ENCODE measurements at regions not wholly inside any gene's neighbourhood (a gene's known extent, or its start where the extent isn't known, plus 50 kb on each side); places are given as distances from the start of the nearest gene placed in this dataset.

- no peak for TF ChIP-seq CTCF (IDR thresholded peaks at IDR 0.05)
- no peak for TF ChIP-seq POLR2A (IDR thresholded peaks at IDR 0.05)
Measured at GRCh38 chr4:3365326-3365725, 72.5 kb downstream of the RGS12 start.

All from lower leg skin (tissue), 3 donors.